T-helper 2 cell treated with Interferon-gamma antibody and Interleukin-4, amounts not matched to agents 5 μg/mL and 100 μg/mL, for 36 hours (primary cell): ENCODE measurements at regions not wholly inside any gene's neighbourhood (a gene's known extent, or its start where the extent isn't known, plus 50 kb on each side); places are given as distances from the start of the nearest gene placed in this dataset.

Experiments
- DNase-seq: peaks from one replicate; pipeline ENCODE4 v3.0.0; 2021; ENCODE audit warnings: low spot score
- H3K27ac Mint-ChIP-seq: one replicate; pipeline ENCODE4 v1.8.0; 2021; ENCODE audit warnings: mild to moderate bottlenecking, mixed read lengths
- H3K27me3 Mint-ChIP-seq: one replicate; pipeline ENCODE4 v1.8.0; 2021; ENCODE audit warnings: low read depth, mixed read lengths
- H3K36me3 Mint-ChIP-seq: one replicate; pipeline ENCODE4 v1.8.0; 2021; ENCODE audit warnings: low read depth, mixed read lengths
- H3K4me1 Mint-ChIP-seq: one replicate; pipeline ENCODE4 v1.8.0; 2021; ENCODE audit warnings: low read depth, mixed read lengths
- H3K4me3 Mint-ChIP-seq: one replicate; pipeline ENCODE4 v1.8.0; 2022; ENCODE audit warnings: mild to moderate bottlenecking, moderate library complexity, mixed read lengths
- H3K9me3 Mint-ChIP-seq: one replicate; pipeline ENCODE4 v1.8.0; 2021; ENCODE audit warnings: mixed read lengths

DNA sequence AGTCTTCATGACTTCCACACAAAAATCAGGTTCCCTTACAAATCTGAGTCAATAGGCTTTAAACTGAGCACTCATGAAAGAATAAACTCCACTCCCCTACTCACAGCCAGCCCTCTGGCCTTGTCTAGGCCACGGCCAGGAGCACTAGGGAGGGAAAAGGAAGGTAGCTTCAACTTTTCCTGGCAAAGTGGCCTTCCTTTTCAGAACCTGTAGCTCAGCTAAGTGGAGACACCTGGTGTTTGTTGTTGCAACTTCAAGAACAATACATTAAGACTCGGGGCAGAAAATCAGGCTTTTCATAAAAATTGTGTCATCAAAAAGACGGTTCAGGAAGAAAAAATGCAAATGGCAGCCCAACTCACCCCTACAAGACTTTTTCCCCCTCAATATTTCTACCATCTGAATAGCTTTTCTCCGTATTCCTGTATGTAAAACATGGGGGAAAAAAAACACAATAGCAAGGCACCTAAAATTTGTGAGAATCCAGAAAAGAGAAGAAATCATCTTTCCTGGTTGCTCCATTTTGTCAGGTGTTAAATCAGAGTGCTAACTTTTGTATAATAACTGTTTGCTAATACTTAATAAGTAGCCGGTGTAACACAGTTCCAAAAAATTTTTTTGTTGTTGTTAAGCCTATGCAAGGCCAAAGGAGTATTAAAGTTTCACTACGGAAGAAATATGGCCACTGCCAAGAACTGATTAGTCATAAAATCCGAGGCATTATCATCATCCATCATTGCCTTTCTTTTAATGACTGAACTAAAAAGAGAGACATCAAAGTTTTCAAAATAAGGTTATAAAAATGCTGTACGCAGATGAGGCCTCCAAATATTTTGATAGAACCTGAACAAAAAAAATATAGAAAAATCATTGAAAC lies 66.2 kb upstream of the ARID5B start:
- Mint-ChIP-seq H3K4me3 (no peak overlapping the region), H3K27ac (peak overlapping the region; percentile 19), H3K9me3 (no peaks in the 10 kb centered on the region), H3K36me3 (no peaks in the 10 kb centered on the region), H3K27me3 (no peaks in the 10 kb centered on the region), H3K4me1 (peaks cover 25% of the 10 kb centered on the region)
- DNase-seq: no peak

DNA sequence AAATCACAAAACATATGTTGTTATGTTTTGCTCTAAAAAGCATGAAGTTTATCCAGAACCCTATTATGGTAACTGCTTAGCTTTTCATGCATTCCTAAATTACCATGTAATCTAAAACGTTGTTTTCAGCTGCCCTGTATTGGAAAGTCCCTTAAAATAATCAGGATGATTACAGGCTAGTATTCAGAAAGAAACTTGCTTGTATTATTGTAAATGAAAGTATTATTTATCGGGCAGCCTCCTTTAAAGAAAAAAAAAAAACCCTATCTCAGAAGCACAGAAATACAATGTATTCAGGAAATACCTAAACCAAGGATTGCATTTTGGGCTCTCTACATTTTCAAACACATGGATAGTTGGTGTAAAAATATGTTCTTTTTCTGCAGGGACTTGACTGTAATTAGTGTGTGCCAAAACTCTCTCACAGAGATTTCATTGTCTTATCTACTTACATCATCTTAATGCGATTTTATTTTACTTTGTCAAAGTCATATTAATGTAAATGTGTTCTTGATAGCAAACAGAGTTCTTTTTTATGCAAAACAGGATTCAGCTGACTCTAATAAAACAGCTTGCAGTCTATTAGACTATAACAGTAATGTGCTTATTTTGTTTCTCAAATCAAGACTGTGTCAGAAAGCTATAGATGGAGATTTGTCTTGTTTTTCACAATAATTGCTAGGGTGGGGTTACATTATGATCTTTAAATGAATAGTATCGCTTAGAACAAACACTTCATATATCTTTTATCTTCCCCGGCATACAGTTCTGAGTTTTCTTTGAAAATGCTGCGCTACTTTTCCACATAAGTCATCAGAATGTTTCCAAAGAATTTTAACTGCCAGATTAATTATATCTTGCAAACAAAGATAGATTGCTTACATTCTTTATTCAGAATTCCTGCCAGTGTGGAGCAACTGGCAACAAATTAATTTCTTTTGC lies 65.3 kb upstream of the ARID5B start:
- H3K36me3 Mint-ChIP-seq: no peaks in the 10 kb centered on the region
- H3K9me3 Mint-ChIP-seq: no peaks in the 10 kb centered on the region
- H3K4me3 Mint-ChIP-seq: no peak overlapping the region
- no peak for DNase-seq
- H3K27ac Mint-ChIP-seq: no peak overlapping the region
- H3K4me1 Mint-ChIP-seq: peaks cover 22% of the 10 kb centered on the region
- no peaks in the 10 kb centered on the region for H3K27me3 Mint-ChIP-seq

DNA sequence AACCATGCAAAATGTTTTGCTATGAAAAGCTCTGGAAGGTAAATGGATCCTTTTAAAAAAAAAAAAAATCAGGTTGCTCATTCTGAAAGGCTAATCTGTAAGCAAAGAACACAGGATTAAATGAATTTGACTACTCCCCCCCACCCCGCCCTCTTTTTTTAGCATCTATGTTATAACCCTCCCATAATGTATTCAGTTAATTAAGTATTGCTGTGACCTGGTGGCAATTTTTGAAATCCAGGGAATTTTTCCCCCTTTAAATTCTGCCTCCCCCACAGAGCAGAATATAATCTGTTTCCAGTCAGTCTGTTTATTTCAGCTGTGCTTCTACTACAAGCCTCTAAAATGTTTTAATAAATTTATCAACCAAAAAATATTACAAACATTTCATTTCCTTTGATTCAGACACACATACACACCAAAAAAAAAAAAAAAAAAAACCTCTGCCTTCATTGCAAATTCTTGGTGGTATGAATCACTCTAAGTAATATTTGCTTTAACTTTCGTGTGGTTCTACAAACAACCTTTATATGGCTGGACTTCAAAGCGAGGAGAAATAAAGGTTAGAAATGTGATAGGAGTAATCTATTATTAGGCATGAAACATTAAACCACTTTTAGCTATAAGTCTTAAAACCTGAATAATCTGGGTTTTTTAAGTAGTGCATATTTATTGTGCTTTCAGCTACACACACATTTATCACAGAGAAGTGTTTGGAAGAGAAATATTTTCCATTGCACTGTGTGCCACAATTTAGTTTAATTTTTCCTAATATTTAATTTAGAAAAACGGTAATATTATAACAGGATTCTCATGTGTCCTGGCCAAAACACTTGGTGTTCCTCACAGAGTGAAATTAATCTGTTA lies 64.4 kb upstream of the ARID5B start:
- Mint-ChIP-seq H3K36me3 (no peaks in the 10 kb centered on the region), H3K9me3 (no peaks in the 10 kb centered on the region), H3K27me3 (no peaks in the 10 kb centered on the region), H3K4me1 (peaks cover 22% of the 10 kb centered on the region), H3K4me3 (no peak overlapping the region), H3K27ac (no peak overlapping the region)
- no peak for DNase-seq

DNA sequence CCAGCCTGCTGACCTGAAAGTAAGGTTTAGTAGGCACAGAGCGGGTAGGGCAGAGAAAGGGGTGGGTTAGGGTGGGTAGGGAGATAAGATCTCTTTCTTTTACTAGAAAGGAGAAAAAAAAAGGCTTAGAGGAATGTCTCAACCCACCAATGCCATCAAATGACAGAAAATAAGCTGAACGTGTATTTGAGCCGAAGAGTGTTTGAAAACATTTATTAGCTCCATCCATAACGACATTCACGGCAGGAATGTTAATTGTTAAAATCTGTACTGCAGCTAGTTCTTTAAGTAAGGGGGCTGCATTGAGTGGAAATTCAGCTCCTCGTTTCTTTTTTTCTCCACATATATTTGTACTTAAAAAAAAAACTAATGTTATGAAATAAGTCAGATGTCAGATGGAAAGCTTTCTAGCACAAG lies 63.7 kb upstream of the ARID5B start:
- Mint-ChIP-seq H3K4me3 (no peak overlapping the region), H3K36me3 (no peaks in the 10 kb centered on the region), H3K9me3 (no peaks in the 10 kb centered on the region), H3K27me3 (no peaks in the 10 kb centered on the region), H3K4me1 (peaks cover 22% of the 10 kb centered on the region), H3K27ac (no peak overlapping the region)
- DNase-seq: no peak

DNA sequence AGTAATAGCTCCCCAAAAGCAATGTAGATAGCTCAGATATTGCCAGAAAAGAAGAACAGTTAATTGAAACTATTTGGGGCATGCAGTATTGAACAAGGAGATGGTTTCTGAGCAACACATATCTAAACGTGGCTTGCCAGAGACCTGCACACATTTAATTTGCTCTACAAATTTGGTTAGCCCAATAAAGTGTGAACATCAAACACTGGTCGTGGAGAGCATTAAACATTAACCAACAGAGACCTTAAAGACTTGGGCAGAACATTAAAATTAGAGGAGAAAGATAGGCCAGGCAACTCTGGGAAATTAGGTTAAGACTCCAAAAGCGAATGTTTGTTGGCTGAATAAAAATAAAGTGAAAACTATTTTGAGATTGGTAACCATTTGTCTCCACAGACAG lies 61.6 kb upstream of the ARID5B start:
- DNase-seq: no peak
- no peak overlapping the region for H3K27ac Mint-ChIP-seq
- no peaks in the 10 kb centered on the region for H3K27me3 Mint-ChIP-seq
- peaks cover 24% of the 10 kb centered on the region for H3K4me1 Mint-ChIP-seq
- H3K9me3 Mint-ChIP-seq: no peaks in the 10 kb centered on the region
- H3K4me3 Mint-ChIP-seq: no peak overlapping the region
- no peaks in the 10 kb centered on the region for H3K36me3 Mint-ChIP-seq

DNA sequence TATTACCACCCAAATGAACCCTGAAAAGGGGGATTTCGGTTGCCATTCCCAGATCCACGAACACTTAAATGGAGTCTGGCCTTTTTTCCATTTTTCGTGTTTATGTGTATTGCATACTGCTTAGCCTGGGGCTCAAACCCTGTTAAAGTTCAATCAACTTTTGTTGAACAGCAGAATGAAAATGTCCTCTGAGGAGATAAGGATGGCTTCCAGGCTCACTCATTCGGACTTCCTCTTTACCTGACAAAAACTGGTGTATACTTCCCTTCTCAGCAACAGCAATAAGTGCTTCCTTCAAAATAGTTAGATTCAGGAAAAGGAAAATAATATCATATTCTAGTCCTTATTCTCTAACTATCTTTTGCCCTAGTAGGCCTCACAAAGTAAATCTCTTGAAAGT lies 61.1 kb upstream of the ARID5B start:
- Mint-ChIP-seq H3K36me3 (no peaks in the 10 kb centered on the region), H3K9me3 (no peaks in the 10 kb centered on the region), H3K27ac (no peak overlapping the region), H3K4me1 (peaks cover 20% of the 10 kb centered on the region), H3K4me3 (no peak overlapping the region), H3K27me3 (no peaks in the 10 kb centered on the region)
- DNase-seq: no peak

DNA sequence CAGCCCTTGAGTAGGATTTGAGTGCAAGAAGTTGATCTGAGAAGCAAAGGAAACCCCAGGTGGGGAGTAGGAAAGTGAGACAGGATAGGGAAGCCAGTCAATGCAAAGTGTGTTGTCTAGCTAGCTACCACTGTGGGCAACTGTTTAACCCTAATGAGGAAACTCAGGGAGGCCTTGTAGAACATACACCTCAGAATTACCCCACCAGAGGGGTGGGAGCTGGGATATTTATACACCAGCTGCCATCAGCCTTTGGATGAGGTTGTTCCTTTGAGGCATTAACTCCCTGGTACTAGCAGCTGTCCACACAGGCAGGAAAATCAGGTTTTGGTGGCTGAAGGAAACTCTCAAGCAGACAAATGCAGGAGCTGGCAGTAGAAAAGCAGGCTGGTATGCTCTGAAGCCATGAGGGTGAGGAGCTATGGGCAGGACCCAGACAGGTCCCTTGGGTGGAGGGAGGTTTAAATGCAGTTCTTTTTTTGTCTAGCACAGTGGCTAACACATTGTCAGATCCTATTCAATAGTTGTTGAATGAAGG lies 60.1 kb upstream of the ARID5B start:
- H3K27ac Mint-ChIP-seq: no peak overlapping the region
- H3K27me3 Mint-ChIP-seq: no peaks in the 10 kb centered on the region
- H3K36me3 Mint-ChIP-seq: no peaks in the 10 kb centered on the region
- H3K9me3 Mint-ChIP-seq: no peaks in the 10 kb centered on the region
- H3K4me3 Mint-ChIP-seq: no peak overlapping the region
- DNase-seq: no peak
- H3K4me1 Mint-ChIP-seq: peaks cover 16% of the 10 kb centered on the region

DNA sequence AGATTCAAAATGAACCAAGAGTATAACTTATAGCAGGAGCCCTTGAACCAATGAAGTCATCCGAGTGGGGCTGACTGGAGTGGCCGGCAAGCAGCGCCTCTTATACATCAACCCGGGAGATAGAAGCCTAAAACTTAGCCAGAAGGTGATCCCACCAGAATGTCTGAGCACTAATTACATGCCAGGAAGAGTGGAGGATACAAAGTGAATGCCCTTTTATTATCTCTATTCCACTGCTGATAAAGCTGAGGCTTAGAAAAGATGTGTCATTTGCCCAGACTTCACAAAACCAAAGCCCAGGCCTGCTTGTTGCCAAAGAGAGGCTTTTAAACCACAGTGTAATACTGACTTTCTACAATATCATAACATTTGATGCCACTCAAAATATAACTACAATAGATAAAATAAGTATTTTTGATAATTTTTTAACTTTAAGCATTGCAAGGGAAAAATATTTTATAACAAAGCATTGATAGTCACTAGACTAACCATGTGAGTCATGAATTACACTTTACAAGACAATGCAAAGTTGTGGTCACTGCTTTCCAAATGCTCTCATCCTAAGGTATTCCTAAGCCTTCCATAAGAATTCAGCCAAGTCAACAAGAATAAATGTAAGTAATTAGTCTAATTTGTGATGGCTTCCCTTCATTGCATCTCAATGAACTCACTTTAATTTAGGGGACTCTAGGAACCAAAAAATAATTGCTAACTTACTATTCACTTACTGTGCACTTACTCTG lies 58.6 kb upstream of the ARID5B start:
- Mint-ChIP-seq H3K36me3 (no peaks in the 10 kb centered on the region), H3K27ac (no peak overlapping the region), H3K4me3 (no peak overlapping the region), H3K4me1 (peaks cover 15% of the 10 kb centered on the region), H3K9me3 (no peaks in the 10 kb centered on the region), H3K27me3 (no peaks in the 10 kb centered on the region)
- DNase-seq: no peak

DNA sequence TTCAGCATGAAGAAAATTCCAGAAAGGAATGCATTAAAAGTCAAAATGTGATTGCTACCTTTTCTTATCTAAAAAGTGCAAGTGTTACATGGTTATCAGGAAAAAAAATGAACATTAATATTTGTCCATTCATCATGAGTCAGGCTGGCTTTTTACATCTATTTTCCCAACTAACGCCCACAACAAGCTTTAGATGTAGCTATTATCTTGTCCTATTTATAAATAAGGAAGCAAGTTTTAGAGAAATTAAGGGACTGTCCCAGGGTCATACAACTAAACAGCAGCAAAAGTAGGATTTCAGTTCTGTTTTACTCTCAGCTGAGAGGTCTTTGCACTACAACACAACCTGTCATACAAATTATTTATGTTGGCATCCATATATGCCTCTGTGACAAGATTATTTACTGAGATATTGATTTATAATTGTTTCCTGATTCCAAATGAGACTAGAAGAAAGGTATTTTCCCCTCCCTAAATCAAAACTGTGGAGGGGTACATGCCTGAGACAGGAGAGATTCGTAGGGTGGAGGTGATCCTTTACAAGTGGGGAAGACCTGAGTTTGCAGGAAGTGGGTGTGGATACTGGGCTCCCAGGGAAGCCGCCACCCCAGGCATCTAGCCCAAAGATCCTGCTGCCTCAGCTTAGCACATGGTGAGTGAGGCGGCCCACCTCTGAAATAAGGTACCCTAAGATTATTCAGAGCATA lies 57.2 kb upstream of the ARID5B start:
- Mint-ChIP-seq H3K4me1 (peaks cover 15% of the 10 kb centered on the region), H3K36me3 (no peaks in the 10 kb centered on the region), H3K9me3 (no peaks in the 10 kb centered on the region), H3K27ac (no peak overlapping the region), H3K4me3 (no peak overlapping the region), H3K27me3 (no peaks in the 10 kb centered on the region)
- no peak for DNase-seq

DNA sequence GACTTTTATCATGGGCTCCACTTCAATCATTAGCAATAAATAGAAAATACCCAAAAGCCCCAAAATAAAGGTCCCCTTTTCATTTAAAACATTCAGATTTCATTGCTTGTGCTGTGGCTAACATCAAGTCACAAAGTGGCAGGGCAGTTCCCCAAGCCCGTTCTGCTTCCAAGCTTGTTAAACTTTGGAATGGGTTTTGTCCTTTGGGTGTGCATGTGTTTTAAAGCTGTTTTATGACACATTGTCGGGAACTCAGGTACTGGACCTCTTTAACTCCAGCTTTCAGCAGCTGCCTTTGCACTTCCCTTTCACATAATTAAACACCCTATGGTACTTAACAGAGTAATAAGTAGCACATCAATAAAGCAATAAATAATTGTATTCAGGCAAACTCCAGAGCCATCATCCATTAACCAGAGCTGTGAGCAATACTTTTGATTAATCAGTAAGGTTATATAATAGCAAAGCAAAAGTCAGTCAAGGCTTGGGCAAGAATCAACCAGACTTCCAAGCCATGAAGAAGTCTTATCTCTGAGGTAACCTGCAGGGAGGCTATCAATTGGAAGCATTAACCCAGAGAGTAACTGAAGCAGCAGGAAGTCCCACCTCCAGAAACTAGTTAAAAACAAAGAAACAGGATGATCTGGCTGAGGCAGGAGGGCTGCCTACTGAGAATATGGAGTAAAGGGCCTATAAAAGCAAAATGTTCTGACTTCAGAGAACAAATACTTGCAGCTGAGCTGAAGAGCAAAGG lies 56.1 kb upstream of the ARID5B start:
- H3K27me3 Mint-ChIP-seq: no peaks in the 10 kb centered on the region
- no peak overlapping the region for H3K27ac Mint-ChIP-seq
- no peak for DNase-seq
- no peaks in the 10 kb centered on the region for H3K36me3 Mint-ChIP-seq
- H3K4me1 Mint-ChIP-seq: peaks cover 15% of the 10 kb centered on the region
- no peaks in the 10 kb centered on the region for H3K9me3 Mint-ChIP-seq
- no peak overlapping the region for H3K4me3 Mint-ChIP-seq

DNA sequence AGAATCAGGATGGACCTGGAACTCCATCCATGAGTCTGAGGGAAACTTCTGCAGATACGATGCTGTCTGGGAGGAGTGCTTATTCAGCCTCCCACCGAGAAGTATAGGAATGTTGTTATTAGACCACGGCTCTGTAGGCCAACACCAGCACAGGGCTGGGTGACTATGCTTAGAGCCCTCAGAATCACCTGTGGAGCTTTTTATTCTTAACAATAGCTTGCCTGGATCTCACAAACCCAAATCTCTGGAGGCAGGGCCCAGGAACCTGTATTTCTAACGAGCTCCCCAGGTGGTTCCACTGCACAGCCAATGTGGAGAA lies 55.6 kb upstream of the ARID5B start:
- peaks cover 15% of the 10 kb centered on the region for H3K4me1 Mint-ChIP-seq
- H3K9me3 Mint-ChIP-seq: no peaks in the 10 kb centered on the region
- H3K27ac Mint-ChIP-seq: no peak overlapping the region
- H3K27me3 Mint-ChIP-seq: no peaks in the 10 kb centered on the region
- no peak overlapping the region for H3K4me3 Mint-ChIP-seq
- DNase-seq: no peak
- no peaks in the 10 kb centered on the region for H3K36me3 Mint-ChIP-seq

DNA sequence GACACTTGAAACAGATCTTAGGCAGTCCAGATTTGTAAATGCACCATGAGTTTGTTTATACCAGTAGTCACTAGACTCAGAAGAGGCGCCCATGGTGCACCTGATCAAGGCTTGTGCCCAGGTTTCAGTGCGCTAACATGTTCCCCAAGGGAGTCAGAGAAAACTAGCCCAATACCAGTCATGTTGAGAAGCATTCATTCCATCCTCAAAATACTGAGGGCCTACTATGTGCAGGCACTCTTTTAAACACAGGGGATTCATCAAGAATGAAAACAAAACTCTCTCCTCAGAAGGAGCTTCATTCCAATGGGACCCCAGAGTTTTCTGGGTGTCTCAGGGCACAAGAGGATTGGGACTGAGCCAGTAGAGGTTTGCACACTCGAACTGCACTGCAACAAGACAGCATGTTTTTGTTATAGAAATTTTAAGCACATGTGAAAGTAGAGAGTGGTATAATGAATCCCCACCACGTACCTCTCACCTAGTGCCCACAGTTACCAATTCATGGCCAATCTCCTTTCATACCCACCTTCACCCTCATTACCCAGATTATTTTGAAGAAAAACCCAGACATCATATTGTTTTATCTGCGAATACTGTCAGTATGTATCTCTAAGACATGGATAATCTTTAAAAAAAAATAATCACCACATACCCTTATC lies 55.0 kb upstream of the ARID5B start:
- H3K9me3 Mint-ChIP-seq: no peaks in the 10 kb centered on the region
- H3K36me3 Mint-ChIP-seq: no peaks in the 10 kb centered on the region
- no peaks in the 10 kb centered on the region for H3K27me3 Mint-ChIP-seq
- no peak for DNase-seq
- no peak overlapping the region for H3K27ac Mint-ChIP-seq
- H3K4me3 Mint-ChIP-seq: no peak overlapping the region
- H3K4me1 Mint-ChIP-seq: peaks cover 15% of the 10 kb centered on the region
